ENCODE measurements at regions not wholly inside any gene's neighbourhood (a gene's known extent, or its start where the extent isn't known, plus 50 kb on each side); places are given as distances from the start of the nearest gene placed in this dataset.

GRCh38 chr3:86801921-86802320 lies 189.0 kb downstream of the VGLL3 start:
- no peak for TF ChIP-seq REST (IDR thresholded peaks at IDR 0.05; ENCODE audit: insufficient read depth in 1 of 2, low read depth in 2 of 2, low read length in 2 of 2)
- TF ChIP-seq POLR2AphosphoS5 (IDR thresholded peaks at IDR 0.05; ENCODE audit: low read depth, low read length): no peak
- no peak for TF ChIP-seq TAF1 (IDR thresholded peaks at IDR 0.05; ENCODE audit: borderline replicate concordance, insufficient read depth, low read length)
- no peak for TF ChIP-seq SIN3A (IDR thresholded peaks at IDR 0.05; ENCODE audit: borderline replicate concordance, insufficient read depth, low read length)
